ENCODE measurements at regions not wholly inside any gene's neighbourhood (a gene's known extent, or its start where the extent isn't known, plus 50 kb on each side); places are given as distances from the start of the nearest gene placed in this dataset.

- Histone ChIP-seq H3K9me1 (ENCODE audit: control insufficient read depth, insufficient read depth, low read length) (no peaks in the 10 kb centered on the region), H3K27me3 (ENCODE audit: control insufficient read depth in 2 of 2, insufficient read depth in 2 of 2, low read length in 2 of 2) (peaks cover 2 to 23% of the 10 kb centered on the region in 2 experiments; a peak in 3 of 5 replicates), H3K4me1 (replicated peaks in 1 of 2; ENCODE audit: control insufficient read depth in 2 of 2, insufficient read depth in 2 of 2, low read length in 2 of 2) (no peaks in the 10 kb centered on the region; a peak in 1 of 5 replicates), H3K79me2 (ENCODE audit: control insufficient read depth, insufficient read depth, low read length) (no peaks in the 10 kb centered on the region), H3K36me3 (ENCODE audit: control insufficient read depth, insufficient read depth, low read length) (no peaks in the 10 kb centered on the region), H4K20me1 (replicated peaks; ENCODE audit: control insufficient read depth, insufficient read depth, low read length) (no peaks in the 10 kb centered on the region), H3K9ac (ENCODE audit: insufficient read depth in 1 of 2, low read depth in 2 of 2, low read length in 2 of 2) (no peak overlapping the region), H3K4me2 (ENCODE audit: insufficient read depth, low read length) (no peak overlapping the region), H2AFZ (ENCODE audit: low read depth, low read length) (no peak overlapping the region), H3K27ac (ENCODE audit: extremely low read depth, low read depth, low read length) (no peak overlapping the region), H3K9me3 (replicated peaks; ENCODE audit: control insufficient read depth, insufficient read depth, low read depth, low read length) (no peaks in the 10 kb centered on the region), H3K4me3 (no peak overlapping the region)
- intact Hi-C loops (cut with micrococcal nuclease) (no loop called here), in situ Hi-C loops (cut with MboI) (no loop called here)
- DNase-seq (ENCODE audit: extremely low read depth in 1 of 4, low spot score in 3 of 4) (no peak), ATAC-seq (no peak), FAIRE-seq (no peak)
- ChIA-PET CTCF (ENCODE audit: low intra/inter-chr PET ratio) (no interaction called here), POLR2A (no interaction called here)
- 1% methylated on average over 13 of the region's 13 CpGs for WGBS (ENCODE audit: insufficient coverage, low coverage, missing lambda C conversion rate)
- no TSS peak for BruUV-seq (replicated peaks)
- TF ChIP-seq ZMIZ1 (IDR thresholded peaks at IDR 0.05; ENCODE audit: low read depth in 2 of 2, low read length in 2 of 2) (no peak), PCBP2 (IDR thresholded peaks at IDR 0.05; ENCODE audit: low read depth, low read length, poor library complexity, severe bottlenecking) (no peak), NEUROD1 (IDR thresholded peaks at IDR 0.05; ENCODE audit: borderline replicate concordance, low read depth, low read length, partially characterized antibody) (no peak), MTA2 (IDR thresholded peaks at IDR 0.05; ENCODE audit: low read depth) (no peak), NRF1 (conservative IDR thresholded peaks at IDR 0.05 in 1 of 2, IDR thresholded peaks at IDR 0.05 in 1 of 2) (no peak), ATF2 (CRISPR knock-in tag; IDR thresholded peaks at IDR 0.05) (no peak), SREBF1 (IDR thresholded peaks at IDR 0.05; ENCODE audit: borderline replicate concordance, low read depth, low read length) (no peak)
These were observed 75.4 kb upstream of the SLC35G4 start for GRCh38 chr18:11533942-11534496.

All from K562 (cell line).